BE2C (cell line): ENCODE measurements at regions not wholly inside any gene's neighbourhood (a gene's known extent, or its start where the extent isn't known, plus 50 kb on each side); places are given as distances from the start of the nearest gene placed in this dataset.

ENCODE experiments used
- DNase-seq: peaks from one replicate; pipeline ENCODE4 v3.0.0-alpha.2; 2020
- H3K27me3 ChIP-seq: fragments of 250-450 bp; sonication (Bioruptor Pico); 2 replicates; pipeline ENCODE4 v1.5.1; 2020; ENCODE audit warnings: mild to moderate bottlenecking
- H3K36me3 ChIP-seq: fragments of 250-450 bp; sonication (Bioruptor Pico); 2 replicates; pipeline ENCODE4 v1.5.1; 2020; ENCODE audit warnings: mild to moderate bottlenecking
- H3K4me1 ChIP-seq: fragments of 250-450 bp; sonication (Bioruptor Pico); 2 replicates; pipeline ENCODE4 v1.5.1; 2020
- H3K4me3 ChIP-seq: 2 replicates; pipeline ENCODE4 v1.5.1; 2011; ENCODE audit warnings: low read depth, low read length
- H3K9me3 ChIP-seq: fragments of 250-450 bp; sonication (Bioruptor Pico); 2 replicates; pipeline ENCODE4 v1.5.1; 2020
- TF ChIP-seq, protein P1 (sequence below): IDR thresholded peaks from 2 replicates; pipeline ENCODE4 v1.5.1; 2012; ENCODE audit warnings: mild to moderate bottlenecking, low read depth, low read length

- DNase-seq: no peak
- Histone ChIP-seq H3K27me3 (no peaks in the 10 kb centered on the region), H3K36me3 (no peaks in the 10 kb centered on the region), H3K4me1 (no peaks in the 10 kb centered on the region), H3K9me3 (no peaks in the 10 kb centered on the region), H3K4me3 (no peak overlapping the region)
- TF ChIP-seq, protein P1, sequence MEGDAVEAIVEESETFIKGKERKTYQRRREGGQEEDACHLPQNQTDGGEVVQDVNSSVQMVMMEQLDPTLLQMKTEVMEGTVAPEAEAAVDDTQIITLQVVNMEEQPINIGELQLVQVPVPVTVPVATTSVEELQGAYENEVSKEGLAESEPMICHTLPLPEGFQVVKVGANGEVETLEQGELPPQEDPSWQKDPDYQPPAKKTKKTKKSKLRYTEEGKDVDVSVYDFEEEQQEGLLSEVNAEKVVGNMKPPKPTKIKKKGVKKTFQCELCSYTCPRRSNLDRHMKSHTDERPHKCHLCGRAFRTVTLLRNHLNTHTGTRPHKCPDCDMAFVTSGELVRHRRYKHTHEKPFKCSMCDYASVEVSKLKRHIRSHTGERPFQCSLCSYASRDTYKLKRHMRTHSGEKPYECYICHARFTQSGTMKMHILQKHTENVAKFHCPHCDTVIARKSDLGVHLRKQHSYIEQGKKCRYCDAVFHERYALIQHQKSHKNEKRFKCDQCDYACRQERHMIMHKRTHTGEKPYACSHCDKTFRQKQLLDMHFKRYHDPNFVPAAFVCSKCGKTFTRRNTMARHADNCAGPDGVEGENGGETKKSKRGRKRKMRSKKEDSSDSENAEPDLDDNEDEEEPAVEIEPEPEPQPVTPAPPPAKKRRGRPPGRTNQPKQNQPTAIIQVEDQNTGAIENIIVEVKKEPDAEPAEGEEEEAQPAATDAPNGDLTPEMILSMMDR: no peak
These were observed 234.6 kb upstream of the CXCL12 start for GRCh38 chr10:44619521-44619920.

DNA sequence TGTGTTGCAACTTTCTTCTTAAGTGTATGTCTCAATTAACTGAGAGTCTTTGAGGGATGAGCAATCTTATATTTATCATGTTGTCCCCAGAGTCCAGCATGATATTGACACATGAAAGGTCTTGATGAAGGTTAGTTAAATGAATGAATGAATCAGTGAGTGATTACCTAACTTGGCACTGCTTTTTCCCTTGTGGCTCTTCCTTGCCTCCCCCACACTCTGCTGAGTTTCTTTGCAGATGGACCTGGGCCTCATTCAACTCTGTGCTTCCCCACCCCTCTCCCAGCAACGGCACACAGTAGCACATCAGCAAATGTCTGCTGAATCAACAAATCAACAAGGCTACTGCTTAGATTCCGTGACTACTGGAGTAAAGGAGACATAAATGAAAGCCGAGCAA, 235.1 kb upstream of the CXCL12 start:
- H3K4me1 ChIP-seq: no peaks in the 10 kb centered on the region
- H3K9me3 ChIP-seq: no peaks in the 10 kb centered on the region
- H3K4me3 ChIP-seq: no peak overlapping the region
- TF ChIP-seq, protein P1: no peak
- no peaks in the 10 kb centered on the region for H3K27me3 ChIP-seq
- no peaks in the 10 kb centered on the region for H3K36me3 ChIP-seq
- no peak for DNase-seq

GRCh38 chr10:44627591-44628354, 242.9 kb upstream of the CXCL12 start:
- H3K4me3 ChIP-seq: no peak overlapping the region
- H3K27me3 ChIP-seq: no peaks in the 10 kb centered on the region
- DNase-seq: no peak
- TF ChIP-seq, protein P1: no peak
- no peaks in the 10 kb centered on the region for H3K9me3 ChIP-seq
- no peaks in the 10 kb centered on the region for H3K36me3 ChIP-seq
- no peaks in the 10 kb centered on the region for H3K4me1 ChIP-seq

DNA sequence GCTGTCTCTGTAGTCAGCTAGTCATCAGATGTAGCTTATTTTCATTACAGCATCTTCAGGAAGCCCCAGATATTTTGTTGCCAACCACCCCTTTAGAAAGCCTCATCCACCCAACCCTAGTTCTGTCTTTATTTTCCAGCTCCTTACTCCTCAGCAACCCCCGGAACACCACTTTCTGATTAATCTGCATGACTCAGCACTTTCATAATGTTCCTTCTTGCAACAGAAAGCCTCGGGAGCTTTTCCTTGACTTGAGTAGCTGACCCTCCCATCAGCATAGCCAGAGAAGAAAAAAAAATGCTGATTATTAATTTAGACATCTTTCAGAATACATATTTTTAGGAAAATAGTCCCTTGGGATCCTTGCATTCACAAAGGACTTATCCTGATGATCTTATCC, 244.0 kb upstream of the CXCL12 start:
- Histone ChIP-seq H3K9me3 (no peaks in the 10 kb centered on the region), H3K27me3 (no peaks in the 10 kb centered on the region), H3K4me3 (no peak overlapping the region), H3K36me3 (no peaks in the 10 kb centered on the region), H3K4me1 (no peaks in the 10 kb centered on the region)
- TF ChIP-seq, protein P1: no peak
- DNase-seq: no peak

DNA sequence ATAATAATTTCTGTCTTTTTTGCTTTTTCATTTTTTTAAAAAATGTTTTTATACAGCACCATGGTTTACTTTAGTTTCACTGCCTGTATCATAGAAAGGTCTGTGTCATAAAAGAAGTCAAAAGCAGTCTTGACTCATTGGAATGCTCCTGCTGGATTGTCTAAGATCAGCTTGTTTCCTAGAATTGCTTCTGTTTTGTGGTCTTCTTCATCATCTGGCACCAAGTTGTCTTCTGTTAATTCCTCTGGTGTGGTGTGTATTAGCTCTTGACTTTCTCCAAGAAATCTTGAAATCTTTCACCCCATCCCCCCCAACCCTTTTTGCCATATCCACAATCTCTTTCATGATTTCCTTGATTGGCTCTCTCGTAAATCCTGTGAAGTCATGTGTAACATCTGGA, 250.3 kb upstream of the CXCL12 start:
- Histone ChIP-seq H3K27me3 (no peaks in the 10 kb centered on the region), H3K4me1 (no peaks in the 10 kb centered on the region), H3K36me3 (no peaks in the 10 kb centered on the region), H3K9me3 (no peaks in the 10 kb centered on the region), H3K4me3 (no peak overlapping the region)
- TF ChIP-seq, protein P1: no peak
- no peak for DNase-seq

GRCh38 chr10:44636625-44637024, 251.7 kb upstream of the CXCL12 start:
- no peaks in the 10 kb centered on the region for H3K27me3 ChIP-seq
- DNase-seq: no peak
- H3K4me3 ChIP-seq: no peak overlapping the region
- no peaks in the 10 kb centered on the region for H3K4me1 ChIP-seq
- no peaks in the 10 kb centered on the region for H3K36me3 ChIP-seq
- H3K9me3 ChIP-seq: no peaks in the 10 kb centered on the region
- TF ChIP-seq, protein P1: no peak
